AG10803 (cell line): ENCODE measurements at regions not wholly inside any gene's neighbourhood (a gene's known extent, or its start where the extent isn't known, plus 50 kb on each side); places are given as distances from the start of the nearest gene placed in this dataset.

ENCODE experiments used
- DNase-seq: peaks from one replicate; pipeline ENCODE4 v3.0.0; 2010; ENCODE audit warnings: low read depth
- H3K4me3 ChIP-seq: 2 replicates; pipeline ENCODE4 v1.5.1; 2011; ENCODE audit warnings: mild to moderate bottlenecking, low read length, control low read depth
- TF ChIP-seq, protein P1 (sequence below): conservative IDR thresholded peaks from 2 replicates; pipeline ENCODE4 v1.5.1; 2011; ENCODE audit warnings: mild to moderate bottlenecking, low read length, control low read depth, inconsistent platforms

DNA sequence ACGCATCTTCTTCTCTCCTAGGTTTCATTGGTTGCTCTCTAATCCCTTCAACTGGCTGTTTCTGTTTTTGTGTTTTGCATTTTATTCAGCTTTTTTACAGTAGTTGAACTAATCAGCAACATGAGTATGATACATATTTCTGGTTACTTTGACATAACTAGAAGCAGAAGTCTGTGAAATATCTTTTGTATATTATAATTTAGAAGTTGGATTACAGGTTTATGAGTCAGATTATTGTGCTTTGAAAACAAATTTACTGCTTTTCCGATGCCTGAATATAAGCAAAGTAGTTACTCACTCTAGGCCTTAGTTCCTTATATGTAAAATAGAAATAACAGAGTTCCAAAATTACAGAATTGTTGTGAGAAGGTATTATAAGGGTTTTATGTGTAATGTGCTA lies 96.2 kb upstream of the MEOX2 start:
- DNase-seq, result no peak
- no peak overlapping the region for H3K4me3 ChIP-seq
- TF ChIP-seq, protein P1, sequence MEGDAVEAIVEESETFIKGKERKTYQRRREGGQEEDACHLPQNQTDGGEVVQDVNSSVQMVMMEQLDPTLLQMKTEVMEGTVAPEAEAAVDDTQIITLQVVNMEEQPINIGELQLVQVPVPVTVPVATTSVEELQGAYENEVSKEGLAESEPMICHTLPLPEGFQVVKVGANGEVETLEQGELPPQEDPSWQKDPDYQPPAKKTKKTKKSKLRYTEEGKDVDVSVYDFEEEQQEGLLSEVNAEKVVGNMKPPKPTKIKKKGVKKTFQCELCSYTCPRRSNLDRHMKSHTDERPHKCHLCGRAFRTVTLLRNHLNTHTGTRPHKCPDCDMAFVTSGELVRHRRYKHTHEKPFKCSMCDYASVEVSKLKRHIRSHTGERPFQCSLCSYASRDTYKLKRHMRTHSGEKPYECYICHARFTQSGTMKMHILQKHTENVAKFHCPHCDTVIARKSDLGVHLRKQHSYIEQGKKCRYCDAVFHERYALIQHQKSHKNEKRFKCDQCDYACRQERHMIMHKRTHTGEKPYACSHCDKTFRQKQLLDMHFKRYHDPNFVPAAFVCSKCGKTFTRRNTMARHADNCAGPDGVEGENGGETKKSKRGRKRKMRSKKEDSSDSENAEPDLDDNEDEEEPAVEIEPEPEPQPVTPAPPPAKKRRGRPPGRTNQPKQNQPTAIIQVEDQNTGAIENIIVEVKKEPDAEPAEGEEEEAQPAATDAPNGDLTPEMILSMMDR, result no peak

GRCh38 chr7:15781944-15782343 lies 95.5 kb upstream of the MEOX2 start:
- TF ChIP-seq, protein P1, result no peak
- DNase-seq, result no peak
- H3K4me3 ChIP-seq, result no peak overlapping the region

GRCh38 chr7:15780271-15780670 lies 93.8 kb upstream of the MEOX2 start:
- no peak overlapping the region for H3K4me3 ChIP-seq
- TF ChIP-seq, protein P1, result no peak
- DNase-seq, result peak; percentile 80

GRCh38 chr7:15778191-15778590 lies 91.7 kb upstream of the MEOX2 start:
- TF ChIP-seq, protein P1, result no peak
- no peak for DNase-seq
- H3K4me3 ChIP-seq, result no peak overlapping the region

DNA sequence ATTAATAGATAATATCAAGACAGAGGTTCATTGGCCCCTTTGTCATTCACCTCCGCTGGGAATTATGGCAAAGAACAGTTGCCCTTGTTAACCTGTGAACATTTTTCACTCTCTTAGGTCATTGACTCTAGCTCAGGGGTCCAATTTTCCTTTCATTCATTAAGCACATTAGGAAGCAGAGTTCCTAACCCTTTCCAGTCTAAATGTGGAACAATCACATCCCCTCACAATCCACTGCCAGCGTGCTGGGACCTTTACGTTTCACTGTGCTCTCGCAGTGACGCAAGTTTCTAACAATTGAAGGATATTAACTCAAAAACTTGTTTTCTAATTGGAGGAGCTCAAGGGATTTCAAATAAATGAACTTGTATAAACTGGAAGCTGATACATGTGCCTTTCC lies 79.3 kb upstream of the MEOX2 start:
- TF ChIP-seq, protein P1, result no peak

GRCh38 chr7:15764851-15765382 lies 78.4 kb upstream of the MEOX2 start:
- TF ChIP-seq, protein P1, result no peak
- no peak overlapping the region for H3K4me3 ChIP-seq
- DNase-seq, result no peak

More for the DNA sequence above, 79.3 kb upstream of the MEOX2 start:
- no peak for DNase-seq
- no peak overlapping the region for H3K4me3 ChIP-seq

- H3K4me3 ChIP-seq, result no peak overlapping the region
- TF ChIP-seq, protein P1, result no peak
- no peak for DNase-seq
Observed at GRCh38 chr7:15764010-15764409, 77.5 kb upstream of the MEOX2 start.
